Loucy (cell line): ENCODE measurements at regions not wholly inside any gene's neighbourhood (a gene's known extent, or its start where the extent isn't known, plus 50 kb on each side); places are given as distances from the start of the nearest gene placed in this dataset.

Source experiments
- H2AFZ ChIP-seq: fragments of 200-600 bp; sonication (generic); 2 replicates; pipeline ENCODE4 v1.6.0; 2016; ENCODE audit warnings: antibody characterized with exemption, mild to moderate bottlenecking, low read length, moderate library complexity
- H3F3A ChIP-seq: fragments of 200-600 bp; 2 replicates; pipeline ENCODE4 v1.6.0; 2016; ENCODE audit warnings: antibody characterized with exemption, low read depth, mild to moderate bottlenecking
- H3K27me3 ChIP-seq: fragments of 200-600 bp; sonication (generic); 2 replicates; pipeline ENCODE4 v1.6.1; 2014; ENCODE audit warnings: low read length, mild to moderate bottlenecking; ENCODE audit not compliant: insufficient read depth, poor library complexity, severe bottlenecking
- H3K36me3 ChIP-seq: fragments of 200-600 bp; sonication (generic); 2 replicates; pipeline ENCODE4 v1.6.1; 2016; ENCODE audit warnings: low read length; ENCODE audit not compliant: insufficient read depth
- H3K4me1 ChIP-seq: fragments of 200-600 bp; sonication (generic); 2 replicates; pipeline ENCODE4 v1.5.1; 2014; ENCODE audit warnings: low read length, mild to moderate bottlenecking; ENCODE audit not compliant: insufficient read depth, poor library complexity, severe bottlenecking
- H3K4me2 ChIP-seq: fragments of 200-600 bp; sonication (generic); 2 replicates; pipeline ENCODE4 v1.6.0; 2014; ENCODE audit warnings: antibody characterized with exemption, low read length, low read depth, mild to moderate bottlenecking; ENCODE audit not compliant: poor library complexity, severe bottlenecking
- H3K4me3 ChIP-seq: fragments of 200-600 bp; sonication (generic); 2 replicates; pipeline ENCODE4 v1.5.1; 2014; ENCODE audit warnings: low read length, mild to moderate bottlenecking, mixed read lengths; ENCODE audit not compliant: poor library complexity, severe bottlenecking
- H3K79me2 ChIP-seq: fragments of 200-600 bp; sonication (generic); 2 replicates; pipeline ENCODE4 v1.6.1; 2014; ENCODE audit warnings: low read length; ENCODE audit not compliant: insufficient read depth
- H3K9ac ChIP-seq: fragments of 200-600 bp; sonication (generic); 2 replicates; pipeline ENCODE4 v1.6.0; 2014; ENCODE audit warnings: mild to moderate bottlenecking, low read depth, low read length, moderate library complexity; ENCODE audit not compliant: poor library complexity, severe bottlenecking
- H3K9me2 ChIP-seq: fragments of 200-600 bp; sonication (generic); replicated peaks from 2 replicates; pipeline ENCODE4 v1.6.1; 2016; ENCODE audit warnings: low read depth, low read length, mixed read lengths
- H3K9me3 ChIP-seq: fragments of 200-600 bp; sonication (generic); 2 replicates; pipeline ENCODE4 v1.6.1; 2014; ENCODE audit warnings: mild to moderate bottlenecking, antibody characterized with exemption, low read length, low read depth; ENCODE audit not compliant: insufficient read depth
- H4K20me1 ChIP-seq: fragments of 200-600 bp; sonication (generic); 2 replicates; pipeline ENCODE4 v1.6.0; 2014; ENCODE audit warnings: antibody characterized with exemption, low read length, mild to moderate bottlenecking; ENCODE audit not compliant: insufficient read depth, poor library complexity, severe bottlenecking
- CTCF ChIP-seq: fragments of 200-600 bp; sonication (generic); conservative IDR thresholded peaks from 2 replicates; pipeline ENCODE4 v1.5.1; 2014; ENCODE audit warnings: mild to moderate bottlenecking, antibody characterized with exemption, low read length
- EZH2phosphoT487 ChIP-seq: fragments of 200-600 bp; IDR thresholded peaks from 2 replicates; pipeline ENCODE4 v1.6.1; 2018; ENCODE audit warnings: antibody characterized with exemption, mild to moderate bottlenecking, moderate library complexity, borderline replicate concordance

- Histone ChIP-seq H3F3A (no peaks in the 10 kb centered on the region), H3K4me1 (no peaks in the 10 kb centered on the region), H3K9me3 (no peaks in the 10 kb centered on the region), H3K79me2 (no peaks in the 10 kb centered on the region), H3K27me3 (no peaks in the 10 kb centered on the region), H3K4me2 (no peak overlapping the region), H2AFZ (no peak overlapping the region), H4K20me1 (no peaks in the 10 kb centered on the region), H3K9ac (no peak overlapping the region), H3K9me2 (no peaks in the 10 kb centered on the region), H3K36me3 (no peaks in the 10 kb centered on the region), H3K4me3 (no peak overlapping the region)
- TF ChIP-seq CTCF = no peak
- no peak for TF ChIP-seq EZH2phosphoT487
These were observed 211.3 kb downstream of the COG6 start for GRCh38 chr13:39866722-39867121.

- TF ChIP-seq CTCF (no peak), EZH2phosphoT487 (no peak)
- Histone ChIP-seq H3K36me3 (no peaks in the 10 kb centered on the region), H3K27me3 (no peaks in the 10 kb centered on the region)
These were observed 212.3 kb downstream of the COG6 start for GRCh38 chr13:39867807-39868206.

GRCh38 chr13:39870197-39870747, 214.8 kb downstream of the COG6 start:
- no peaks in the 10 kb centered on the region for H3K36me3 ChIP-seq
- TF ChIP-seq EZH2phosphoT487 = no peak
- TF ChIP-seq CTCF = no peak
- H3K9me2 ChIP-seq = no peaks in the 10 kb centered on the region
- H3F3A ChIP-seq = no peaks in the 10 kb centered on the region
- H3K27me3 ChIP-seq = no peaks in the 10 kb centered on the region
- H3K79me2 ChIP-seq = no peaks in the 10 kb centered on the region
- no peak overlapping the region for H3K4me3 ChIP-seq
- no peaks in the 10 kb centered on the region for H3K4me1 ChIP-seq
- no peak overlapping the region for H3K4me2 ChIP-seq
- no peak overlapping the region for H2AFZ ChIP-seq
- no peaks in the 10 kb centered on the region for H3K9me3 ChIP-seq
- no peaks in the 10 kb centered on the region for H4K20me1 ChIP-seq
- no peak overlapping the region for H3K9ac ChIP-seq

More at GRCh38 chr13:39867807-39868206, 212.3 kb downstream of the COG6 start:
- no peaks in the 10 kb centered on the region for H4K20me1 ChIP-seq
- H3F3A ChIP-seq = no peaks in the 10 kb centered on the region
- no peaks in the 10 kb centered on the region for H3K9me2 ChIP-seq
- no peak overlapping the region for H2AFZ ChIP-seq
- H3K9ac ChIP-seq = no peak overlapping the region
- H3K9me3 ChIP-seq = no peaks in the 10 kb centered on the region
- H3K4me1 ChIP-seq = no peaks in the 10 kb centered on the region
- no peak overlapping the region for H3K4me3 ChIP-seq
- no peaks in the 10 kb centered on the region for H3K79me2 ChIP-seq
- no peak overlapping the region for H3K4me2 ChIP-seq
